Neutrophil (primary cell): ENCODE measurements at regions not wholly inside any gene's neighbourhood (a gene's known extent, or its start where the extent isn't known, plus 50 kb on each side); places are given as distances from the start of the nearest gene placed in this dataset.

Source experiments
- H3K27ac ChIP-seq: fragments of 200-600 bp; sonication (generic); 2 replicates; pipeline ENCODE4 v1.5.1; 2016; ENCODE audit warnings: mild to moderate bottlenecking, moderate library complexity
- H3K27me3 ChIP-seq: fragments of 200-600 bp; sonication (generic); 2 replicates; pipeline ENCODE4 v1.6.0; 2016; ENCODE audit warnings: mild to moderate bottlenecking
- H3K36me3 ChIP-seq: fragments of 200-600 bp; sonication (generic); 2 replicates; pipeline ENCODE4 v1.5.1; 2017
- H3K4me1 ChIP-seq, 2 experiments: fragments of 200-600 bp in 1 of 2; sonication (generic) in 1 of 2; 1 replicate in 1 of 2; 2 replicates in 1 of 2; pipeline versions ENCODE4 v1.5.1 to v1.6.1; 2013 to 2016; ENCODE audit warnings: low read depth in 1 of 2, low read length in 1 of 2, mild to moderate bottlenecking in 1 of 2, moderate library complexity in 1 of 2; ENCODE audit not compliant: control insufficient read depth in 1 of 2, insufficient read depth in 1 of 2
- H3K4me3 ChIP-seq, 2 experiments: fragments of 200-600 bp in 1 of 2; sonication (generic) in 1 of 2; 1 replicate in 1 of 2; 2 replicates in 1 of 2; pipeline ENCODE4 v1.5.1; 2013 to 2016; ENCODE audit warnings: low read depth in 1 of 2, low read length in 1 of 2, mild to moderate bottlenecking in 1 of 2, moderate library complexity in 1 of 2
- H3K9me3 ChIP-seq: fragments of 200-600 bp; sonication (generic); 2 replicates; pipeline ENCODE4 v1.5.1; 2016
- CTCF ChIP-seq: fragments of 200-600 bp; sonication (generic); IDR thresholded peaks from 2 replicates; pipeline ENCODE4 v1.5.1; 2016; ENCODE audit warnings: antibody characterized with exemption

- TF ChIP-seq CTCF = no peak
- H3K27ac ChIP-seq = no peak overlapping the region
Observed at GRCh38 chr3:176522436-176522835, 674.8 kb downstream of the TBL1XR1 start.

GRCh38 chr3:176521531-176522175 lies 675.6 kb downstream of the TBL1XR1 start:
- H3K27ac ChIP-seq = no peak overlapping the region
- no peak overlapping the region for H3K4me3 ChIP-seq
- no peaks in the 10 kb centered on the region for H3K4me1 ChIP-seq
- no peaks in the 10 kb centered on the region for H3K9me3 ChIP-seq
- no peaks in the 10 kb centered on the region for H3K27me3 ChIP-seq
- no peak for TF ChIP-seq CTCF
- H3K36me3 ChIP-seq = no peaks in the 10 kb centered on the region

More at GRCh38 chr3:176522436-176522835, 674.8 kb downstream of the TBL1XR1 start:
- Histone ChIP-seq H3K9me3 (no peaks in the 10 kb centered on the region), H3K36me3 (no peaks in the 10 kb centered on the region), H3K27me3 (no peaks in the 10 kb centered on the region), H3K4me3 (no peak overlapping the region), H3K4me1 (no peaks in the 10 kb centered on the region)

GRCh38 chr3:176514297-176514696 lies 683.0 kb downstream of the TBL1XR1 start:
- TF ChIP-seq CTCF = no peak
- H3K27ac ChIP-seq = no peak overlapping the region
- peaks cover 39% of the 10 kb centered on the region for H3K9me3 ChIP-seq

GRCh38 chr3:176513604-176514003 lies 683.7 kb downstream of the TBL1XR1 start:
- Histone ChIP-seq H3K4me3 (no peak overlapping the region), H3K36me3 (no peaks in the 10 kb centered on the region)
- no peak for TF ChIP-seq CTCF

More at GRCh38 chr3:176514297-176514696, 683.0 kb downstream of the TBL1XR1 start:
- H3K27me3 ChIP-seq = no peaks in the 10 kb centered on the region
- no peak overlapping the region for H3K4me3 ChIP-seq
- no peaks in the 10 kb centered on the region for H3K4me1 ChIP-seq
- no peaks in the 10 kb centered on the region for H3K36me3 ChIP-seq

GRCh38 chr3:176512037-176512436 lies 685.2 kb downstream of the TBL1XR1 start:
- no peak overlapping the region for H3K27ac ChIP-seq
- H3K36me3 ChIP-seq = no peaks in the 10 kb centered on the region
- H3K27me3 ChIP-seq = no peaks in the 10 kb centered on the region
- H3K4me3 ChIP-seq = no peak overlapping the region
- H3K4me1 ChIP-seq = no peaks in the 10 kb centered on the region
- H3K9me3 ChIP-seq = peaks cover 39% of the 10 kb centered on the region
- TF ChIP-seq CTCF = no peak

More at GRCh38 chr3:176513604-176514003, 683.7 kb downstream of the TBL1XR1 start:
- no peaks in the 10 kb centered on the region for H3K27me3 ChIP-seq
- H3K27ac ChIP-seq = no peak overlapping the region
- H3K4me1 ChIP-seq = no peaks in the 10 kb centered on the region
- H3K9me3 ChIP-seq = peaks cover 39% of the 10 kb centered on the region
